Cardiac muscle cell (in vitro differentiated cells and primary cell): ENCODE measurements at regions not wholly inside any gene's neighbourhood (a gene's known extent, or its start where the extent isn't known, plus 50 kb on each side); places are given as distances from the start of the nearest gene placed in this dataset.

Experiments
- DNase-seq, 2 donors: peaks; one replicate each; pipeline versions ENCODE4 v3.0.0 to v3.0.0-alpha.2; 2010 to 2017; ENCODE audit warnings: low read depth in 1 of 2, low spot score in 1 of 2
- H3K27ac ChIP-seq: fragments of 200-600 bp; sonication (generic); 2 replicates; pipeline ENCODE4 v1.5.1; 2016
- H3K27me3 ChIP-seq: fragments of 200-600 bp; sonication (generic); 2 replicates; pipeline ENCODE4 v1.6.0; 2016; ENCODE audit warnings: control low read depth
- H3K36me3 ChIP-seq: fragments of 200-600 bp; sonication (generic); 2 replicates; pipeline ENCODE4 v1.5.1; 2016; ENCODE audit warnings: control low read depth
- H3K4me1 ChIP-seq: fragments of 200-600 bp; sonication (generic); 2 replicates; pipeline ENCODE4 v1.8.1; 2017; ENCODE audit warnings: low read depth, mild to moderate bottlenecking, mixed run types
- H3K4me3 ChIP-seq: fragments of 200-600 bp; sonication (generic); 2 replicates; pipeline ENCODE4 v1.5.1; 2016; ENCODE audit warnings: mild to moderate bottlenecking
- H3K9me3 ChIP-seq: fragments of 200-600 bp; sonication (generic); 2 replicates; pipeline ENCODE4 v1.5.1; 2017; ENCODE audit warnings: low read depth, mild to moderate bottlenecking, control low read depth
- TF ChIP-seq, protein P1 (sequence below): IDR thresholded peaks from 2 replicates; pipeline ENCODE4 v1.5.1; 2012; ENCODE audit warnings: low read depth, mild to moderate bottlenecking, low read length

DNA sequence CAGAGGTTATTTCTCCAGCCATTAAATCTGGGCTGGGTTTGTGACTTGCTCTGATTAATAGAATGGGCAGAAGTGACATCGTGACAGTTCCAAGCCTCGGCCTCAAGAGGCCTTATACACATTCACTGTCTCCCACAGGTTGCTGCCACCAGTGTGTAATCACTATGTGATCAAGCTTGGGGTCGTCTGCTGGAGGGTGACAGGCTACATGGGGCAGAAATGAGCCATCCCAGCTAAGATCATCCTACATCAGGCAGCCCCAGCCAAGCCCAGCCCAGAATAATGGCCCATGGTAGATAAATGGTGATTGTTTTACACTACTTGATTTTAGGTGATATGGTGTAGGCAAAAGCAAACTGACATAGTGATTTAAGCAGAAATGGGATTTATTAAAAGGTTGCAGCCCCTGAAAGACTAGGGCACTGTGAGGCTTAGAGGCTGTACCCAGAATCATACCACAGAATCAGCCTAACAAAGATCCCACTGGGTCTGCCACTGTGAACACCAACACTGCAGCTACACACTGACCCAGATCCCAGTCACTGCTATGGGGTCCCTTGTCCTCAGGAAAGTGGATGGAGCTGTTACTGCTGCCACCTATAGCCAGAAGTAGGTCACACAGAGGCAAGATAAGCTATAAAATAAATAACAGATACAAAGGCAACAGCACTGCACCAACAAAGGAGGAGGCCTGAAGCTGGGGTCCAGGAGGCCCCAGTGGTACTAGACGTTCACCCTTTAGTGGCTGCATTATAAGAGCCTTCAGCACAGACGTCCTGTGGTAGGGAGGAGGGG lies 159.6 kb upstream of the RBPJ start:
- no peaks in the 10 kb centered on the region for H3K27me3 ChIP-seq
- H3K9me3 ChIP-seq, result no peaks in the 10 kb centered on the region
- H3K27ac ChIP-seq, result no peak overlapping the region
- no peaks in the 10 kb centered on the region for H3K4me1 ChIP-seq
- H3K4me3 ChIP-seq, result no peak overlapping the region
- no peaks in the 10 kb centered on the region for H3K36me3 ChIP-seq
- TF ChIP-seq, protein P1, sequence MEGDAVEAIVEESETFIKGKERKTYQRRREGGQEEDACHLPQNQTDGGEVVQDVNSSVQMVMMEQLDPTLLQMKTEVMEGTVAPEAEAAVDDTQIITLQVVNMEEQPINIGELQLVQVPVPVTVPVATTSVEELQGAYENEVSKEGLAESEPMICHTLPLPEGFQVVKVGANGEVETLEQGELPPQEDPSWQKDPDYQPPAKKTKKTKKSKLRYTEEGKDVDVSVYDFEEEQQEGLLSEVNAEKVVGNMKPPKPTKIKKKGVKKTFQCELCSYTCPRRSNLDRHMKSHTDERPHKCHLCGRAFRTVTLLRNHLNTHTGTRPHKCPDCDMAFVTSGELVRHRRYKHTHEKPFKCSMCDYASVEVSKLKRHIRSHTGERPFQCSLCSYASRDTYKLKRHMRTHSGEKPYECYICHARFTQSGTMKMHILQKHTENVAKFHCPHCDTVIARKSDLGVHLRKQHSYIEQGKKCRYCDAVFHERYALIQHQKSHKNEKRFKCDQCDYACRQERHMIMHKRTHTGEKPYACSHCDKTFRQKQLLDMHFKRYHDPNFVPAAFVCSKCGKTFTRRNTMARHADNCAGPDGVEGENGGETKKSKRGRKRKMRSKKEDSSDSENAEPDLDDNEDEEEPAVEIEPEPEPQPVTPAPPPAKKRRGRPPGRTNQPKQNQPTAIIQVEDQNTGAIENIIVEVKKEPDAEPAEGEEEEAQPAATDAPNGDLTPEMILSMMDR, result peak; percentile 21
- no peak for DNase-seq

DNA sequence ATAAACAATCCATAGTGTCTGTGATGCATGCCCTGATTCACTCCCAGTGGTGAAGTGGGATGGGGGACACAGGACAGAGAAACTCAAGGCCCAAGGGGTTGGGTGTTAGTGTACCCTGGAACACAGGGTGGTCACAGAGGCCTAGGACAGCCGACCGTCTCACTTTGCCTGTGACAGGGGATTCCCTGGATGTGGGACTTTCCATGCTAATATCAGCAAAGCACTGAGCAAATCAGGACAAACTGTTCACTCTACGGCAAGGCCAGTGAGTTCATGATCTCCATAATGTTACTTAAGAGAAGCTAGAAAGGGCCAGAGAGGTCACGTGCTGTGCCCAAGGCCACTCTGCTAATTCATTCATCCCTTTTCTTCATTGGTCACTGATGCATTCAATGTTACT lies 158.7 kb upstream of the RBPJ start:
- Histone ChIP-seq H3K9me3 (no peaks in the 10 kb centered on the region), H3K27me3 (no peaks in the 10 kb centered on the region), H3K4me1 (no peaks in the 10 kb centered on the region), H3K4me3 (no peak overlapping the region), H3K27ac (no peak overlapping the region), H3K36me3 (no peaks in the 10 kb centered on the region)
- TF ChIP-seq, protein P1, result no peak
- DNase-seq, result no peak

DNA sequence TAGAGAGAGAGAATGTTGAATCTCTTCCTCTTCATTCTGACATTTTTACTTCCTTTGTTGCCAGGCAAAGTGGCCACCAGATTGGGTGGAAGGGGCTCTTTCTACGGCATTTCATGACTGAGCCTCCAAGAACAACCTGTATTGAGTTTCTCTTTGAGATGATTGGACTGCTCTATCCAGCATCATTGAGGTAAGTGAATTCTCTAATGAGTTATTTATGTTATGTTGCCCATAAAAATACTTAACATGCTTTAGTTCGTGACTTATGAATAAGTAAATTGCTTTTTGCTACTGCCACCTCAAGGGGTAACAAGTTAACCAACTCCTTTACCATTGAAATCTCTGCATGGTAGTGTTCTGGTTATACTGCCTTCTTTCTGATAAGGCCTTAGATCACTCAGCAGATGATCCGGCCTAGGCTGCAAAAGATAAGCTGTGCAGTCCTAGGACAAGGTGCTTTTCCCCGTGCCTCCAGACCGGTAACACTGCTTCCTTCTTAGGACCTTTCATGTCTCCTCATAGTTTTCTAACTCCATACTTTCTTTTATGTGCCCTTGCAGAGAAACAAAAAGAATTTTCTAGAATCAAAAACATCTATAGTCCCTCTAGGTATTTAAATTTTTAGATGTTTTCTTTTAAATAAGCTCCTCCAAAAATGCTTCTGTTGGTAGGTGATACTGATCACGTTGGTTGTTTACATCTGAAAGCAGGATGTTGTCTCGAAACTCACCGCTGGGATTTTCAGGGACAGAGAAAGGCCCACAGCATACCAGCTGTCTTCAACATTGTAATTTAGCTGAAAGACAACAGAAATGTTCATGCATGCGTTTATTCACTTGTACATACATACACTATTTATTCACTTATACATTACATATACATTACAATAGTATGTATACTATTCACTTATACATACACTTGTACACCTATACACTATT lies 157.1 kb upstream of the RBPJ start:
- TF ChIP-seq, protein P1, result no peak
- Histone ChIP-seq H3K27ac (no peak overlapping the region), H3K9me3 (no peaks in the 10 kb centered on the region), H3K4me1 (no peaks in the 10 kb centered on the region), H3K27me3 (no peaks in the 10 kb centered on the region), H3K36me3 (no peaks in the 10 kb centered on the region), H3K4me3 (no peak overlapping the region)
- no peak for DNase-seq

DNA sequence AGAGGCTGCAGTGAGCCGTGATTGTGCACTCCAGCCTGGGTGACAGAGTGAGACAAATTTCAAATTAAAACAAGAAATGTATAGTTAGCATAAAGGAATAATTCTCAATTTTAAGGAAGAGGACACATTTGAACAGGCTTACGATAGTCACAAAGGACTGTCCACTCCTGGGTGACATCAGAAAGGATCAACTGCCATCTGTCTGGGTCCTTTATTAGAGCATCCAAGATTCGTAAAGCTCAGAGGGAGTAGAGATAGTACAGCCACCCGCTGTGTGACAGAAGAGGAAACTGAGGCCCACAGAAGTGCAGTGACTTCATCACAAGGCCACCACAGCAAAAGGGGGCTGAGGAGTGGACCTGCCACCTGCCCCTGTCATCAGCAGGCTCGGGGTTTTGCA lies 149.3 kb upstream of the RBPJ start:
- H3K27me3 ChIP-seq, result no peaks in the 10 kb centered on the region
- H3K36me3 ChIP-seq, result no peaks in the 10 kb centered on the region
- H3K9me3 ChIP-seq, result no peaks in the 10 kb centered on the region
- H3K4me3 ChIP-seq, result no peak overlapping the region
- no peak overlapping the region for H3K27ac ChIP-seq
- H3K4me1 ChIP-seq, result peaks cover 5% of the 10 kb centered on the region
- TF ChIP-seq, protein P1, result no peak
- DNase-seq, result no peak

DNA sequence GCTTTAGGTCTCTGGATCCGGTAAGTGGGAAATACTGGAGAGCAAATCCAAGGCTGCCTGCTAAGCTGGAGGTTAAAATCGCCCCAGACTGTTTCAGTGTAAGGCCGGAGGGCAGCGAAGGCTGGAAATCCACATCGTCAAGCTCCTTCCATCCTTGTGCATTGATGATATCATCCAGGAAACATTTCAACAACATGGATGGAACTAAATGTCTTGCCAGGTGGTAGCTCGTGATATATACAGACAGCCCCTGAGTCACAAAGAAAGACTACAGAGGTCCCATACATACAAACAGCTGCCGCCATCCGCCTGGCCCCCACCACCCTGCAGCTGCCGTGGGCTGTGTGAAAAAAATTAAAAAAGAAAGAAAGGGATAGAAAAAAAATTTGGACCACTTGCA lies 148.9 kb upstream of the RBPJ start:
- H3K4me3 ChIP-seq, result no peak overlapping the region
- TF ChIP-seq, protein P1, result no peak
- peak in 1 of 2 donors; percentile 72 for DNase-seq
- H3K27ac ChIP-seq, result no peak overlapping the region
- H3K27me3 ChIP-seq, result no peaks in the 10 kb centered on the region
- H3K4me1 ChIP-seq, result peaks cover 5% of the 10 kb centered on the region
- no peaks in the 10 kb centered on the region for H3K9me3 ChIP-seq
- no peaks in the 10 kb centered on the region for H3K36me3 ChIP-seq
